IMR-90 (cell line): ENCODE measurements at regions not wholly inside any gene's neighbourhood (a gene's known extent, or its start where the extent isn't known, plus 50 kb on each side); places are given as distances from the start of the nearest gene placed in this dataset.

Source experiments
- ATAC-seq: fragments of 200-7000 bp; cut with Tn5 transposase; 2 replicates; pipeline ENCODE4 v1.9.1; 2020; ENCODE audit warnings: low read depth, mild to moderate bottlenecking, moderate library complexity
- BruUV-seq: library from RNA; stranded (reverse); fragments of 400-500 nt; replicated peaks from 2 replicates; lab custom pipeline; 2021; lab: Mats Ljungman, UMichigan
- CTCF ChIA-PET: fragments of 300-600 bp; formaldehyde crosslinking; extraction: SDS; loops from one replicate; lab custom pipeline; 2021; ENCODE audit warnings: antibody characterized with exemption; lab: Yijun Ruan, JAX
- POLR2A ChIA-PET: fragments of 300-600 bp; sonication (Branson Sonifier 250); formaldehyde crosslinking; loops from one replicate; lab custom pipeline; 2022; ENCODE audit warnings: antibody characterized with exemption; ENCODE audit not compliant: unreplicated experiment; lab: Charles Lee
- DNase-seq: peaks from one replicate; pipeline ENCODE4 v3.0.0; 2013
- H2AFZ ChIP-seq: replicated peaks from 2 replicates; pipeline ENCODE3; 2013; ENCODE audit warnings: low read length, mild to moderate bottlenecking; ENCODE audit not compliant: poor library complexity
- H2AK5ac ChIP-seq: 2 replicates; pipeline ENCODE4 v1.6.1; 2013; ENCODE audit warnings: low read depth, low read length, inconsistent platforms
- H2AK9ac ChIP-seq: replicated peaks from 2 replicates; pipeline ENCODE3; 2013; ENCODE audit warnings: mild to moderate bottlenecking, low read depth, low read length, moderate library complexity; ENCODE audit not compliant: poor library complexity
- H2BK120ac ChIP-seq: 2 replicates; pipeline ENCODE4 v1.6.1; 2013; ENCODE audit warnings: low read depth, low read length, inconsistent platforms
- H2BK15ac ChIP-seq: 3 replicates; pipeline ENCODE4 v1.6.1; 2013; ENCODE audit warnings: low read depth, low read length, inconsistent platforms
- H2BK20ac ChIP-seq: 2 replicates; pipeline ENCODE4 v1.6.1; 2013; ENCODE audit warnings: low read depth, mild to moderate bottlenecking, inconsistent platforms, low read length, moderate library complexity
- H2BK5ac ChIP-seq: 2 replicates; pipeline ENCODE4 v1.6.1; 2013; ENCODE audit warnings: mild to moderate bottlenecking, low read depth, low read length, inconsistent platforms; ENCODE audit not compliant: poor library complexity, severe bottlenecking
- H3K14ac ChIP-seq: replicated peaks from 2 replicates; pipeline ENCODE4 v1.6.1; 2013; ENCODE audit warnings: low read depth, low read length, inconsistent platforms
- H3K18ac ChIP-seq: 2 replicates; pipeline ENCODE4 v1.6.1; 2013; ENCODE audit warnings: low read depth, low read length, control low read depth
- H3K23ac ChIP-seq: 2 replicates; pipeline ENCODE4 v1.6.1; 2013; ENCODE audit warnings: low read depth, low read length, inconsistent platforms
- H3K27ac ChIP-seq: 2 replicates; pipeline ENCODE4 v1.5.1; 2013; ENCODE audit warnings: mild to moderate bottlenecking, control low read depth, low read length; ENCODE audit not compliant: insufficient read depth
- H3K27me3 ChIP-seq: 2 replicates; pipeline ENCODE4 v1.6.1; 2013; ENCODE audit warnings: low read length; ENCODE audit not compliant: control insufficient read depth, insufficient read depth
- H3K36me3 ChIP-seq: 2 replicates; pipeline ENCODE4 v1.6.1; 2013; ENCODE audit warnings: low read length, mixed read lengths; ENCODE audit not compliant: control insufficient read depth, insufficient read depth
- H3K4ac ChIP-seq: 2 replicates; pipeline ENCODE4 v1.6.1; 2013; ENCODE audit warnings: low read depth, low read length, inconsistent platforms
- H3K4me1 ChIP-seq: 2 replicates; pipeline ENCODE4 v1.6.1; 2013; ENCODE audit warnings: low read length, mixed read lengths; ENCODE audit not compliant: control insufficient read depth, insufficient read depth
- H3K4me2 ChIP-seq: 2 replicates; pipeline ENCODE4 v1.6.1; 2013; ENCODE audit warnings: low read depth, mild to moderate bottlenecking, control low read depth, low read length, moderate library complexity
- H3K4me3 ChIP-seq: 2 replicates; pipeline ENCODE4 v1.5.1; 2013; ENCODE audit warnings: low read depth, mild to moderate bottlenecking, control low read depth, low read length, moderate library complexity; ENCODE audit not compliant: insufficient read depth
- H3K56ac ChIP-seq: 2 replicates; pipeline ENCODE4 v1.6.1; 2013; ENCODE audit warnings: low read length, inconsistent platforms; ENCODE audit not compliant: insufficient read depth; ENCODE audit errors: extremely low read depth
- H3K79me1 ChIP-seq, 2 experiments: 2 replicates each; pipeline ENCODE4 v1.6.1; 2013; ENCODE audit warnings: low read length in 2 of 2, inconsistent platforms in 1 of 2, low read depth in 1 of 2
- H3K9ac ChIP-seq: 2 replicates; pipeline ENCODE4 v1.6.1; 2013; ENCODE audit warnings: low read depth, low read length, control low read depth
- H3K9me1 ChIP-seq: 2 replicates; pipeline ENCODE4 v1.6.1; 2013; ENCODE audit warnings: low read length, inconsistent platforms; ENCODE audit not compliant: insufficient read depth
- H3K9me3 ChIP-seq: 2 replicates; pipeline ENCODE4 v1.6.1; 2013; ENCODE audit warnings: low read length; ENCODE audit not compliant: control insufficient read depth, insufficient read depth
- H4K20me1 ChIP-seq: 2 replicates; pipeline ENCODE4 v1.6.1; 2013; ENCODE audit warnings: low read length, inconsistent platforms; ENCODE audit not compliant: insufficient read depth
- H4K5ac ChIP-seq: 2 replicates; pipeline ENCODE4 v1.6.1; 2013; ENCODE audit warnings: mild to moderate bottlenecking, low read depth, low read length, control low read depth
- H4K8ac ChIP-seq, 2 experiments: 2 replicates each; pipeline ENCODE4 v1.6.1; 2013; ENCODE audit warnings: low read depth in 2 of 2, low read length in 2 of 2, control low read depth in 1 of 2, inconsistent platforms in 1 of 2
- H4K91ac ChIP-seq: 2 replicates; pipeline ENCODE4 v1.6.1; 2013; ENCODE audit warnings: low read depth, low read length, inconsistent platforms; ENCODE audit not compliant: insufficient read depth
- BHLHE40 ChIP-seq: fragments of 150-350 bp; IDR thresholded peaks from 2 replicates; pipeline ENCODE4 v1.6.1; 2016; ENCODE audit warnings: mild to moderate bottlenecking, low read depth, low read length
- CEBPB ChIP-seq: IDR thresholded peaks from 2 replicates; pipeline ENCODE4 v1.6.1; 2012; ENCODE audit warnings: low read depth, low read length, improper control_type of control experiment
- CTCF ChIP-seq: conservative IDR thresholded peaks from 2 replicates; pipeline ENCODE4 v1.5.1; 2012; ENCODE audit warnings: mild to moderate bottlenecking, low read depth, low read length, improper control_type of control experiment
- FOS ChIP-seq: fragments of 150-350 bp; IDR thresholded peaks from 2 replicates; pipeline ENCODE4 v1.6.1; 2016; ENCODE audit warnings: low read depth, low read length
- MAFK ChIP-seq: IDR thresholded peaks from 2 replicates; pipeline ENCODE4 v1.6.1; 2012; ENCODE audit warnings: low read depth, low read length, improper control_type of control experiment
- MXI1 ChIP-seq: IDR thresholded peaks from 2 replicates; pipeline ENCODE4 v1.6.1; 2012; ENCODE audit warnings: low read depth, mild to moderate bottlenecking, low read length, moderate library complexity, borderline replicate concordance
- POLR2A ChIP-seq: IDR thresholded peaks from 2 replicates; pipeline ENCODE4 v1.6.1; 2012; ENCODE audit warnings: mild to moderate bottlenecking, low read depth, low read length
- RAD21 ChIP-seq: IDR thresholded peaks from 2 replicates; pipeline ENCODE4 v1.6.1; 2012; ENCODE audit warnings: low read length, improper control_type of control experiment
- RFX5 ChIP-seq: IDR thresholded peaks from 2 replicates; pipeline ENCODE4 v1.8.0; 2012; ENCODE audit warnings: low read depth, mild to moderate bottlenecking, low read length, moderate library complexity
- SMC3 ChIP-seq: fragments of 150-350 bp; IDR thresholded peaks from 2 replicates; pipeline ENCODE4 v1.6.1; 2016; ENCODE audit warnings: low read depth, mild to moderate bottlenecking, antibody characterized with exemption, low read length, moderate library complexity
- dilution Hi-C: fragments of 300-500 bp; cut with HindIII; formaldehyde crosslinking; loops from one replicate; pipeline ENCODE4 v1.14.3; 2018; ENCODE audit warnings: low sequenced_read_pairs; ENCODE audit not compliant: unreplicated experiment
- in situ Hi-C: fragments of 300-500 bp; cut with MboI; formaldehyde crosslinking; loops from 3 replicates; pipeline ENCODE4 v1.14.3; 2019; ENCODE audit warnings: low sequenced_read_pairs, inconsistent platforms, mixed read lengths
- intact Hi-C: fragments of 100-400 bp; cut with micrococcal nuclease; formaldehyde crosslinking; loops from 2 replicates; pipeline ENCODE4 v1.10.0; 2022

GRCh38 chr4:167774646-167775045 is 317.7 kb upstream of the ANXA10 start:
- CTCF ChIA-PET = no interaction called here
- H3K14ac ChIP-seq = no peak overlapping the region

More at GRCh38 chr4:167774646-167775045, 317.7 kb upstream of the ANXA10 start:
- DNase-seq (no peak), ATAC-seq (no peak)
- H2BK15ac ChIP-seq = no peak overlapping the region
- H3K4ac ChIP-seq = no peak overlapping the region
- no peak overlapping the region for H2BK20ac ChIP-seq
- no peaks in the 10 kb centered on the region for H3K27me3 ChIP-seq
- no peak overlapping the region for H2AFZ ChIP-seq
- H2AK9ac ChIP-seq = no peak overlapping the region
- H3K18ac ChIP-seq = no peak overlapping the region
- TF ChIP-seq FOS = no peak
- TF ChIP-seq SMC3 = no peak
- no peak for TF ChIP-seq BHLHE40
- TF ChIP-seq CTCF = no peak
- no peak for TF ChIP-seq RAD21
- no peak for TF ChIP-seq POLR2A
- TF ChIP-seq RFX5 = no peak
- no peak for TF ChIP-seq MXI1
- no peak for TF ChIP-seq MAFK
- no peak for TF ChIP-seq CEBPB
- H4K20me1 ChIP-seq = no peaks in the 10 kb centered on the region
- no peaks in the 10 kb centered on the region; the same call in 1 of the 2 replicates for H3K9me3 ChIP-seq
- H4K91ac ChIP-seq = no peak overlapping the region
- no peaks in the 10 kb centered on the region for H3K36me3 ChIP-seq
- H3K79me1 ChIP-seq = no peaks in the 10 kb centered on the region
- no peak overlapping the region for H2BK120ac ChIP-seq
- no peak overlapping the region for H2BK5ac ChIP-seq
- H3K4me2 ChIP-seq = no peak overlapping the region
- no peaks in the 10 kb centered on the region for H3K9me1 ChIP-seq
- no peak overlapping the region for H3K4me3 ChIP-seq
- H2AK5ac ChIP-seq = no peak overlapping the region
- no peak overlapping the region for H3K23ac ChIP-seq
- H3K9ac ChIP-seq = no peak overlapping the region
- in situ Hi-C loops (no loop called here), dilution Hi-C loops (no loop called here), intact Hi-C loops (no loop called here)
- no TSS peak for BruUV-seq
- no peaks in the 10 kb centered on the region for H3K4me1 ChIP-seq
- POLR2A ChIA-PET = no interaction called here
- H3K56ac ChIP-seq = no peak overlapping the region
- H3K27ac ChIP-seq = no peak overlapping the region
- no peak overlapping the region for H4K8ac ChIP-seq
- H4K5ac ChIP-seq = no peak overlapping the region
